ENCODE measurements at regions not wholly inside any gene's neighbourhood (a gene's known extent, or its start where the extent isn't known, plus 50 kb on each side); places are given as distances from the start of the nearest gene placed in this dataset.
A peak's percentile ranks its signal among the peaks of the same experiment; 100 is the strongest.
"Not testable (repeated sequence)": the region's sequence is repeated elsewhere in the genome, so short reads cannot be mapped to it uniquely, and the experiment has no call there.

DNA sequence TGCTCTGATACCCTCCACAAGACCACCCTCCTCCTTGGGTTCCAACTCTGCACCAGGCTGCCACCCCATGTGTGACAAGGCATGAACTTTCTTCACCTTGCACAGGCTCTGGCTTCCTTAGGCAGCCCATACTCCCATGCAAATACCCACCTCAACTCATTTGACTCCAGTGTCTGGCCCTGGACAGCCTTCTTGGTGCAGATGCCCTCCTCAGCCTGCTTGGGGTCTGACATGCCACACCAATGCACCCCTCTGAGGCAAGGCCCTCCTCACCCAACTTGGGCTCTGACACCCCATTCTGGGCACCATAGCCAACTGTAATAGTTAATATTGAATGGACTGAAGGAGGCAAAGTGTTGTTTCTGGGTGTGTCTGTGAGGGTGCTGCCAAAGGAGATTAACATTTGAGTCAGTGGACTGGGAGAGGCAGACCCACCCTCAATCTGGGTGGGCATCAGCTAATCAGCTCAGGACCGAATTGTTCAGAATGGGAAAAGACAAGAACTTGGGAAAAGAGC lies 115.0 kb upstream of the EPB41L4A start:
- DNase-seq (ENCODE audit: low read depth) = no peak

DNA sequence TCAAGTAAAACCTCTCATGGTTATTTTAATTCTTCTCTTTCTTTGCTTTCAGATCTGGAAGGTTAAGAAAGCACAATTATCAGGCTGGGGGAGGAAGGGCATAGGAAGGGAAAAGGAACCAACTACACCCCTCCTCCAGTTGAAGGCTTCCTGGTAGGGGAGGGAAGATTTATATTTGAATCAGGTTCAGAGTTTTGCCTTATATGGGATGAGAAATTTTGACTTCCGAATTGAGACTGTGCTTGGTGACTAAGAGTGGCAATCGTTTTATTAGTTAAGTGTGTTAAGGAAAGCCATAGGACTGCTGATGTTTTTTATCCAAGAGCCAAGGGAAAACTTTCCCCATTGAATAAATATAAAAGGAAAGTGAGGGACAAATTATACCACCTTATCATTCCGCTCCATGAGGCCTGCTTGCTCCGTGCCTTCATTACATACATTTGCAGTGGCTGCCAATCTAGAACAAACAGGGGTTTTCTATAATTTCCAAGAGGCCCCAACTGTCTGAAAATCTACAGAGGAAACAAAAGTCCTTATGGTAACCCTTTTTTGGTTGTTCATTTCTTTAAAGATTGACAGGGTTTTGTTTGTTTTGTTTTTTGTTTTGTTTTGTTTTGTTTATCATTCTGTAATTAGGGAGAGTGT lies 115.7 kb upstream of the EPB41L4A start:
- no peak for DNase-seq (ENCODE audit: low read depth)

DNA sequence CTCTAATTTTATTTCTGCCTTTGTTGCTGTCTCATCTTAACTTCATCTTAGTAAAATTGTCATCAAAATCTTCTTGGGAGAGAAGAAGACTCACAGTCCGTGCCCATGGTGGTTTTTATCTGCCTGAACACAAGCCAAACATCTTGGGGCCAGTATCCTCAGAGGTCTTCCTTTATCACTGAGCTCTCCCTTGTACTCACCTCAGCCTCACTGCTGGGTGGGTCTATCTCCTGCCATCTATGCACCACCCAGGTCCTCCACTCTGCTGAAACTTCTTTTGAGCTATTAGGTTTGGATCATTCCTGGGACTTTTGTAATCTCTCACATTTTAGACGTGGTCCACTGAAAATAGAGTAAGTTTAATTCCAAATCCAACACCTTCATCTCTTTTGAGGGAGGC lies 116.3 kb upstream of the EPB41L4A start:
- DNase-seq (ENCODE audit: low read depth) = no peak

DNA sequence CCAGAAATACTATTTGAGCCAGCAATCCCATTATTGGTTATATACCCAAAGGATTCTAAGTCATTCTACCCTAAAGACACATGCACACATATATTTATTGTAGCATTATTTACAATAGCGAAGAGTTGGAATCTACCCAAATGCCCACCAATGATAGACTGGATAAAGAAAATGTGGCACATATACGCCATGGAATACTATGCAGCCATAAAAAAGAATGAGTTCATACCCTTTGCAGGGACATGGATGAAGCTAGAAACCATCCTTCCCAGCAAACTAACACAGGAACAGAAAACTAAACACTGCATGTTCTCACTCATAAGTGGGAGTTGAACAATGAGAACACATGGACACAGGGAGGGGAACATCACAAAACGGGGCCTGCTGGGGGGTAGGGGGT lies 125.5 kb upstream of the EPB41L4A start:
- DNase-seq (ENCODE audit: low read depth) = not testable (repeated sequence)

DNA sequence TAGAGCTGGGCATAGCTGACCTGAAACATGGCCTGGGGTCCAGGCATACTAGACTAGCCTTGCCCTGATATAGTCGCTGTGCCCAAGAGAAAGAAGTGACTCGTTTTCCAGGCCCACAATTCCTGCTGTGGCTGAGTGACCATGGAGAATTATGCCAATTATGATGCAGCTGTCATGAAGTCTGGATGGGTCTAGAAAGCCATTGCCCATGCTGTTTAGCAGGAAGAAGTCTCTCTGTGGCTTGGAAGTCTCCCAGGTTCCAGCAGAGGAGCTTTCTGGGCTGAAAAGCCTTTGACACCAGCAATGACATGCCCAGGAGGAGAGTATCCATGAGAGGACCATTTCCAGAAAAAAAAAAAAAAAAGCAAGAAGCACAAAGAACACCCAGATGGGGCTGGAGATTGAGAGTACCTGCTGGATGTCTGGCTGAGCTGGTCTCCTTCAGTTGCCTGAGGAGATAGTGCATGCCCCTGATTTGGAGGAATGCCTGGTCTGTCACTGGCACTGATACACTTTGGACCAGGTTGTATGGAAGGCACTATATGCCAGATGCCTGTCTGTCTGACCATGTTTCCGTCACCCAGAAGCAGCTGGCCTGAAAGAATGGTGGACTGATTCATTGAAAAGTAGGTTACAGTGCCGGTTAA lies 128.0 kb upstream of the EPB41L4A start:
- DNase-seq (ENCODE audit: low read depth) = no peak

DNA sequence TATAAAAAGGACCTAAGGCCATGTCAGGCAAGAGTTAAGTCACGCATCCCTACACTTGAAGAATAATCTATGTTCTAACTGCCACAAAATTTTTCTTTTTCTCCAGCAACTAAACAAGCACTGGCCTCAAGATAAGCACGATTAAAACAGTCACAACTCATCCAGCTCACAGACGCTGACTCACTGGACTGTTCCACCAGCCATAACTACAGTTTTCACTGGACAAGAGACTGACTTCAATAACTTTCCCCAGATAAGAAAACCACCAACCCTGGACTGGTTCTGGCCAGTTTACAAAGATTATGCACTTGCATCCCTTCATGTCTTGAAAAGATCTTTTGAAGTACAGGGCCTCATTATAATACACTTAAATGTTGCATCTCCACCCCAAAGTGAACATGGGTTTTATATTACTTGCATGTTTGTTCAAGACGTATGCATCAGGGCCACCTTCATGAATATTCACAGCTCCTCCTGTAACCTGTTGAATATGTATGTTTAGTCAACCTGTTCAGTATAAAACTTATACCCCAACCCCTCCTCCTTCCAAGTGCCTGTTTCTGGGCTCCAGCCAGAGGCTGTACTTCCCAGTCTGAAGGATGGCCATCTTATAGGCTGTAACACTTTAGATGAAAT lies 129.3 kb upstream of the EPB41L4A start:
- DNase-seq (ENCODE audit: low read depth) = no peak

DNA sequence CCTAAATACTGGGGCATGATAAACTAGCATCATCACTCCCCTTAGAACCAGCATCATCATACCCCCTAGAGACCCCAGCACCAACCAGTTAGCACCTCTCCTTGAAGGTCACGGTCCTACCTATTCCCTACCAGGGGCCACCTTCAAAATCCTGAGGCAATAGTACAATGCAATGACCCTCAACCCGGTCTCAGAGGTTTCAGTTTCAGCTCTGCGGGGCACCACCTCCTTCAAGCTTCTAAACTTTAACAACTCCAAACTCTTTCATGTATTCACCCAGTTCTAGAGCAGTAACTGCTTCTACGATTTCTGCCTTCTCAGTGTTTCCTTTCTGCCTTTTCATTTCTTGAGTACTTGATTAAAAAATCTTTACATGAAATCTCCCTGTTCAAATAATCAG lies 130.1 kb upstream of the EPB41L4A start:
- DNase-seq (ENCODE audit: low read depth) = no peak

DNA sequence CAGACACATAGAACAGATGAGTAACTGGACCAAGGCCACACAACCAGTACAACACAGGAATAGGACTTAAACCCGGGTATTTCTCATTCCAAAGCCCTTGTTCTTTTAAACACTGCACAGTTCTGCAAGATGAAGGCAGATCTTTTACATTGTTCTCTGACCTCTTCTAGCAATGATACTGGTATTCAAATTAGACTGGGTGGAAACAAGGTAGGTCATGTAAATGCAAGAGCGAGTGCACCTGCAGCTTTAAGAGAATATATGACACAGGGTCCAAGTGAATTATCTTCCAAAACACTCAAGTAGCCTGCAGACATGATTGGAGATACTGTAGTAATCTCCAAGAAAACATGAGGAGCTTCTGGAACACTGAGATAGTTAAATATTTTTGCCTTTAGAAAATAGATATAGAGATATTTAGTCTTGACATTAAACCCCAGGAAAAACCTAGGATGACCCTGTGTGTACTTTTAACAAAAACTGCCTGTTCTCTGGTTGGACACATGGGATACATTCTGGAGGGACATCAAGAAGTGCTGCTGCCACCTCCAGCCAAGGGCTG lies 130.6 kb upstream of the EPB41L4A start:
- no peak for DNase-seq (ENCODE audit: low read depth)

DNA sequence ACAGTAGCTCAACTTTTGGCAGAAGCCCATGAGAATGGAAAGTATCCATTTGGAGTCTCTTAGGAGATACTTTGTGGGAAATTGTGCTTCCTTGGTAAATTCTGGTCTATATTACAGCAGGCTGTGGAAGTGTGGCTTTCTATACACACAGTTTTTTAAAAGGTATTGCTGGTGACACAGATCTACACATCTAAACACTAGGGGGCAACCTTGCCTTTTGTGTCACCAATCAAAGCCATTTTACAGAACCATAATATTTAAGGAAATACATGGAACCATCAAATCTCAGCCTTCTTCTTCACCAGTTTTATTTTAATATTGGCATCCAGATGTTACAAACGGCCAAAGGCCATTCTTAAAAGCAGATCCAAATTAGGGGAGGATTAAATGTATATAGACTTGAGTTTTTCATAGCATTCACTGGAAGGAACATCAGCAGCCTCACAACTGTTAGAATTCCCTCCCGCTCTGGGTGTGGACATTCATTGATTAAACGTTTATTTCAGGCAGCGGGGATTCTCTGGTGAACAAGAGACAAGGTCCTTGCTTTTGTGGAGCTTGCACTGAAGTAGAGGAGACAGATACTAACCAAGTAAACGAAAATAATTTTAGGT lies 132.4 kb upstream of the EPB41L4A start:
- DNase-seq (ENCODE audit: low read depth) = peak; percentile 34

DNA sequence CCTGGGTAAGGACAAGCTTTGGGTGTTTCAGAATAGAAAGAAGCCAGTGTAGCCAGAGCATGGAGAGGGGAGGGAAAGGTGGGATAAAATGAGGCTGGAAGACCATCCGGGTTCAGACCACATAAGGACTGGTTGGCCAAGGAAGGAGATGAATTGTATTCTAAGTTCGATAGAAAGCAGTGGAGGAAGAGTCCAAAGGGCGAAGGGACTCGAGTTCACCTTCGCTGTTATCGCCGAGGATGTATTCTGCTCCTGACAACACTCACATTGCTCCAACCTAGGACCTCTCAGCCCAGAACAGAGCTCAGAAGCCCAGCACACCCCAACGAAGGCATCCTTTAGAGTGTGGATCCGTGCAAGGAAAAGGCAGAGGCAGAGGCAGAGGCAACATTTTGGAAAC lies 133.1 kb upstream of the EPB41L4A start:
- no peak for DNase-seq (ENCODE audit: low read depth)

DNA sequence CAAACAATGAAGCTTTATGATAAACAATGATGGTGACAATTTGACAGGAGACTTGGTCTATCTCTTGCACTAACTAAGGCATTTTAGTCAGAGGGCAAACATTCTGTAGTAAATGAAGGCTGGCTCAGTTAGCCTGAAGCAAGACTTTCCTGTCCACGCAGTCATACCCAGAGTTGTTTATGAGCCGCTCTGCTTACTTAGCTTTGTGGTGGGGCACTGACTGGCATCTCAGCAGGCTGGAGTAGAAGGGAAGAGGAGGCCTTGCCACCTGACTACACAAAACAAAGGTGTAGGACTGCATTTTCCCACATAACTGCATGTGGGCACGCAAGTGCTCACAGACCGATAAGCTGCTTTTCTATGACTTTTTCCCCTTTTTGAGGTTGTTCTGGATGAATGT lies 133.7 kb upstream of the EPB41L4A start:
- no peak for DNase-seq (ENCODE audit: low read depth)

DNA sequence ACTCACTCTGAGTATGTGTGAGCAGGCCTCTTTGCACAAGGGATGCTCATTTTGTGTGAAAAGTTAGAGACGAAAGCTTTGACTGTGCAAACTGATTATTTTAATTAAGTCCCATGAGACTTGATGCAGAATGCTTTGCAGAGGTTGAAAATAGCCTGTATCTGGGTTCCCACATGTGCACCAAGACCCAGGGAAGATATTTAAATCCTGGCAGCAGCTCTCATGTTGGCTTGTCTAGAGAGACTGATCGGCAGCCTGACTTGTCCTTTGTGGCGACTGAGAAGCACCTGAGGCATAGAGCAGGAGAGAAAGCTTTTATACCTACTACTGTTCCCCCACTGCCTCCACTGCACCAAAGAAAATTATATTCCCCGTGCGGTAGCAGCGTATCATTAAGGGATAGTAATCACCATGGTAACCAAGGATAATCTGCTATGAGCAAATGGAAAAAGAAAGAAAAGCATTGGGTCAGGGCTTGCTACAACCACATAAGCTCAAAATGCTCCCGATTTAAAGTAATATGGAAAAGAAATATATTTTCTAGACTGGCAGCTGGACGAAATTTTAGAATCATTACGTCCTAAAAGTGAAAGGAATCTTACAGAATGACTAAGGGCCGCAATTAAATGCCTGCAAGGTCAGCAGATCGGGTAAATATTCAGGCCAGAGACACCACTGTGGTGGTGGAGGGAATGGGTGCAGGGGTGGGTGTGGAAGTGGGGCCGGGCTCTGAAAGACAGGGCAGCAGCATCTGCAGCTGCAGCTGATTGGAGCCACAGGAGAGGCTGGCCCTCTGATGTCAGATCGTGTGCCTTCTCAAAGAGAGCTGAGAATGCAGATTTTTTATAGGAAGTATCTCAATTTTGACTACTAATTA lies 135.3 kb upstream of the EPB41L4A start:
- peak; percentile 13 for DNase-seq (ENCODE audit: low read depth)

DNA sequence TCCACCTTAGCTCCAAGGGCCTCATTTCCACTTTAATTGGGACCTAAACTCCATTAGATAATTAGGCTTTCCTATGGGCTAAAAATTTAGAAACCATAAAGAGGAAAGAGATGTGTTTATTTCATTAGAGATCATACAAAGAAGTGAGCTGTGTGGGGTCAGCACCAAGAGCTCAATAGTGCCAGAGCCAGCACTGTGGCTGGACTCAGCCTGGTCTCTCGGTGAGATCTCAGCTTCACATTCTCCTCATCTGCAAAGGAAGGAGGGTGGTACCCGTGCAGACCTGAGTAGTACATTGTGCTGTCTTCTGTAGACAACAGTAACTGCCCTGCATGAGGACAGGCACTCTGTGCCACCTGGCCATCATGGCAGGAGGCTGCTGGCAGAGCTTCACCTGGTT lies 136.1 kb upstream of the EPB41L4A start:
- DNase-seq (ENCODE audit: low read depth) = no peak

DNA sequence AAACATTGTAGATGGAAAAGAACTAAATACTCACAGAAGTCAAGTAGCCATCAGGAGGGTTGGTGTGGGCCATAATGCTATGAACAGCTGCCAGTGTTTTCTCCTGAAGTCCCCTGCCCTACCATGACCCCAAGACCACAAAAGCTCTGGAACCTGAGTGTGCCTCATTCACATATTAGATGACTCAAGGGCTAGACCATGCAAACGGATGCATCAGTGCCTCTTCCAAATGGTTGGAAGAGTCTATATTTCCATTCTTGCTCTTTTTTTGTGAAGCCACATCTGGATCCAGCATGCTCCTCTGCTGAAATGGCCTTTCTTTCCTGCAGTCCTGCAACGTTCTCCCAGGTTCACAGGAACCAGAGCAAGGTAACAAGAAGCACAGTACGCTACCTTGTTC lies 136.6 kb upstream of the EPB41L4A start:
- peak; percentile 18 for DNase-seq (ENCODE audit: low read depth)

DNA sequence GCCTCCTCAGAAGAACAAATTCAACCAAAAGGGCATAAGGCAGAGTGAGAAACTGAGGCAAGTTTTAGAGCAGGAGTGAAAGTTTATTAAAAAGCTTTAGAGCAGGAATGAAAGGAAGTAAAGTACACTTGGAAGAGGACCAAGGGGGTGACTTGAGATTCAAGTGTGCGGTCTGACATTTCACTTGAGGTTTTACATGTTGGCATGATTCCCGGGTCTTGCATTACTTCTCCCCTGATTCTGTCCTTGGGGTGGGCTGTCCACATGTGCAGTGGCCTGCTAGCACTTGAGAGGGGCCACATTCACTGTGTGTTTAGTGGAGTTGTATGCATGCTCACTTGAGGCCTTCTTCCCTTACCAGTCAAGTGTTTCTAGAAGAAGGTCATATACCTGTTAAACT lies 140.4 kb upstream of the EPB41L4A start:
- not testable (repeated sequence) for DNase-seq (ENCODE audit: low read depth)

DNA sequence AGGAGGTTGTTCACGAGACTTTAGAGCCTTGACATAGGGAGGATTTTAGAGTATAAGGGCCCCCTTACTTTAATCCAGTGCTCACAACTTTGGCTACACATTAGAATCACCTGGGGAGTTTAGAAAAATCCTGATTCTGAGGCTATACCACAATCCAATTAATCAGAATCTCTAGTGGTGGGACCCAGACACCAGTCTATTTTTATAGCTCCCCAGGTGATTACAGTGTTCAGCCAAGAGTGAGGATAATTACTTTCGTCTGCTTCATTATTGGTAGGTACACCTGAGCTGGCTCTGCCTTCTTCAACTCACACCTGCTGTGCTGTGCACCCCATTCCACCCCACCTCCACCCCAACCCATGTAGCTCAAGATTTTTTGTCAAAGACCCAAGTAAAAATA lies 141.3 kb upstream of the EPB41L4A start:
- no peak for DNase-seq (ENCODE audit: low read depth)

DNA sequence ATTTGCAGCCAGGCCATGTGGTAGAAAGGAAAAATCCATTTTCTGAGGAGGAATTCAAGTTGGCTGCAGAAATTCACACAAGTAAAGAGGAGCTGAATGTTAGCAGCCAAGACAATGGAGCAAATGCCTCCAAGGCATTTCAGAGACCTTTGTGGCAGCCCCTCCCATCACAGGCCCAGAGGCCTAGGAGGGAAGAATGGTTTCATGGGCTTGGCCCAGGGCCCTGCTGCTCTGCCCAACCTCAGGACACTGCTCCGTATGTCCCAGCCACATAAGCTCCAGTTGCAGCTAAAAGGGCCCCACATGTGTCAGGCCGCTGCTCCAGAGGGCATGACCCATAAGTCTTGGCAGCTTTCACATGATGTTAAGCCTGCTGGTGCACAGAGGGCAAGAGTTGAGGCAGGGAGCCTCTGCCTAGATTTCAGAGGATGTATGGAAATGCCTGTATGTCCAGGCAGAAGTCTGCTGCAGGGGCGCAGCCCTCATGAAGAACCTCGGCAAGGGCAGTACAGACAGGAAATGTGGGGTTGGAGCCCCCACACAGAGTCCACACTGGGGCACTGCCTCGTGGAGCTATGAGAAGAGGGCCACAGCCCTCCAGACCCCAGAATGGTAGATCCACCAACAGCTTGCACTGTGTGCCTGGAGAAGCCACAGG lies 144.2 kb upstream of the EPB41L4A start:
- DNase-seq (ENCODE audit: low read depth) = no peak

DNA sequence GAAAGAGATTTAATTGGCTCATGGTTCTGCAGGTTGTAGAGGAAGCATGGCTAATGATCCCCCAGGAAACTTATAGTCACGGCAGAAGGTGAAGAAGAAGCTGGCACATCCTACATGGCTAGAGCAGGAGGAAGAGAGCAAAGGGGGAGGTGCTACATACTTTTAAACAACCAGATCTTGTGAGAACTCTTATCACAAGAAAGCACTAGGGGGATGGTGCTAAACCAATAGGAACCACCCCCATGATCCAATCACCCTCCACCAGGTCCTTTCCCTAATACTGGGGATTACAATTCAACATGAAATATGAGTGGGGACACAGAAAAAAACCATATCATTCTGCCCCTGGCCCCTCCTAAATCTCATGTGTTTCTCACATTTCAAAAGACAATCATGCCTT lies 147.2 kb upstream of the EPB41L4A start:
- no peak for DNase-seq (ENCODE audit: low read depth)

DNA sequence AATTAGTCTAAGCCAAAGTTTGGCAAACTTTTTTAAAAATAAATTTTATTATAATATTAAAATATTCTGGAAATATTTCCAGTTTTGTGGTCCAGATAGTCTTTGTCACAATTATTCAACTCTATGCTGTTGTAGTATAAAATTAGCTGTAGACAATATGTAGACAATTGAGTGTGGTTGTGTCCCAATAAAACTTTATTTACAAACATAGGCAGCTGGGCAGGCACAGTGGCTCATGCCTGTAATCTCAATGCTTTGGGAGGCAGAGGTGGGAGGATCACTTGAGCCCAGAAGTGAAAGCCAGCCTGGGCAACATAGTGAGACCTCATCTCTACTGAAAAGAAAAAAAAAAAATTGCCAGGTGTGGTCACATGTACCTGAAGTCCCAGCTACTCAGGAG lies 150.5 kb upstream of the EPB41L4A start:
- no peak for DNase-seq (ENCODE audit: low read depth)

DNA sequence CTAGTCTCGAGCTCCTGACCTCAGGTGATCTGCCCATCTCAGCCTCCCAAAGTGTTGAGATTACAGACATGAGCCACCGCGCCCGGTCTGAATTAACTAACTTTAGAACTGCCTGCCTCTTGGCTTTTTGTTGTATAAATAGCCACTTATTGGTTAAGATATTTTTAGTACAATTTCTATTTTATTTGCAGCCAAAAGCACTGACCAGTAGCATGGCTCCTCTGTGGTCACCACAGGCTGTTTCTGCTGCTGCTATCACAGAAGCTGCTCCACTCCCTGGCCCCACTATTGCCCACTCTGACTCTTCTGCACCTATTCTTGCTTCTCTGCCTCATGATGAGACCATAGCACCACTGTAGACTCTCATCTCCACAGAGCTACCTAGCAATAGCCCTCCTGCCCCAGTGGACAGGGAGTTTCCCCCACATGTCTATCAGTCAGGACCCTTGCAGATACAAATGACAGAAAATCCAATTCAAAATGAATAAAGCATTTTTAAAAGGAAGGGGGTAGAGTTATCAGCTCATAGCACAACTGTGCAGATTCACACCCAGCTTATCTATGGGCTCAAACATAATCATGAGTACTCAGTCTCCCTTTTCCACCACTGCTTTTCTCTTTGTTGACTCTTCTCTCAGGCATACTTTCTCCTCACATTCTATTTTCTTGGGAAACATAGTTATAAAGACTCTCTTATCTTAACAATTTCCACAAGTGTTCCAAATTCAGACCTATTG lies 151.8 kb upstream of the EPB41L4A start:
- DNase-seq (ENCODE audit: low read depth) = no peak

Measured in GM04504 (cell line).